Mucosa of rectum (tissue), 2 donors: ENCODE measurements at regions not wholly inside any gene's neighbourhood (a gene's known extent, or its start where the extent isn't known, plus 50 kb on each side); places are given as distances from the start of the nearest gene placed in this dataset.

Experiments
- H3K27ac ChIP-seq, 2 donors: one replicate each; pipeline ENCODE4 v1.7.0; 2013; ENCODE audit warnings: inconsistent platforms in 2 of 2, low read depth in 2 of 2, low read length in 2 of 2
- H3K27me3 ChIP-seq, 2 donors: one replicate each; pipeline ENCODE4 v1.7.0; 2013; ENCODE audit warnings: low read length in 2 of 2; ENCODE audit not compliant: control insufficient read depth in 2 of 2, insufficient read depth in 2 of 2
- H3K36me3 ChIP-seq, 2 donors: one replicate each; pipeline ENCODE4 v1.7.0; 2013; ENCODE audit warnings: low read length in 2 of 2; ENCODE audit not compliant: control insufficient read depth in 2 of 2, insufficient read depth in 2 of 2
- H3K4me1 ChIP-seq, 2 donors: one replicate each; pipeline ENCODE4 v1.7.0; 2013; ENCODE audit warnings: low read length in 2 of 2, mild to moderate bottlenecking in 1 of 2; ENCODE audit not compliant: control insufficient read depth in 2 of 2, insufficient read depth in 2 of 2
- H3K4me3 ChIP-seq, 2 donors: one replicate each; pipeline ENCODE4 v1.7.0; 2013; ENCODE audit warnings: low read length in 2 of 2
- H3K9ac ChIP-seq, 2 donors: one replicate each; pipeline ENCODE4 v1.7.0; 2013; ENCODE audit warnings: low read length in 2 of 2, low read depth in 1 of 2, mild to moderate bottlenecking in 1 of 2
- H3K9me3 ChIP-seq, 2 donors: one replicate each; pipeline ENCODE4 v1.7.0; 2013; ENCODE audit warnings: low read length in 2 of 2; ENCODE audit not compliant: control insufficient read depth in 2 of 2
- donor health status: healthy.
- donor health status: Normal muscosa, but diverticular disease.

GRCh38 chr4:155076256-155076785 lies 132.1 kb upstream of the NPY2R start:
- H3K27ac ChIP-seq = no peak overlapping the region
- no peaks in the 10 kb centered on the region for H3K36me3 ChIP-seq
- H3K4me1 ChIP-seq = no peaks in the 10 kb centered on the region
- no peak overlapping the region for H3K4me3 ChIP-seq
- no peaks in the 10 kb centered on the region for H3K27me3 ChIP-seq
- no peak overlapping the region for H3K9ac ChIP-seq
- H3K9me3 ChIP-seq = no peaks in the 10 kb centered on the region

- no peak overlapping the region for H3K27ac ChIP-seq
- no peak overlapping the region for H3K4me3 ChIP-seq
- H3K4me1 ChIP-seq = no peaks in the 10 kb centered on the region
- H3K9me3 ChIP-seq = no peaks in the 10 kb centered on the region
- no peak overlapping the region for H3K9ac ChIP-seq
- no peaks in the 10 kb centered on the region for H3K36me3 ChIP-seq
- H3K27me3 ChIP-seq = no peaks in the 10 kb centered on the region
These were observed 130.8 kb upstream of the NPY2R start for GRCh38 chr4:155077452-155078229.

- Histone ChIP-seq H3K27ac (no peak overlapping the region), H3K9ac (no peak overlapping the region), H3K27me3 (no peaks in the 10 kb centered on the region), H3K4me3 (no peak overlapping the region), H3K36me3 (no peaks in the 10 kb centered on the region), H3K9me3 (no peaks in the 10 kb centered on the region), H3K4me1 (no peaks in the 10 kb centered on the region)
These were observed 128.6 kb upstream of the NPY2R start for GRCh38 chr4:155079871-155080270.

GRCh38 chr4:155081222-155081621 lies 127.2 kb upstream of the NPY2R start:
- H3K9me3 ChIP-seq = no peaks in the 10 kb centered on the region
- H3K27me3 ChIP-seq = no peaks in the 10 kb centered on the region
- H3K9ac ChIP-seq = no peak overlapping the region
- no peaks in the 10 kb centered on the region for H3K4me1 ChIP-seq
- H3K27ac ChIP-seq = no peak overlapping the region
- H3K4me3 ChIP-seq = no peak overlapping the region
- no peaks in the 10 kb centered on the region for H3K36me3 ChIP-seq

GRCh38 chr4:155085843-155086530 lies 122.4 kb upstream of the NPY2R start:
- H3K36me3 ChIP-seq = no peaks in the 10 kb centered on the region
- H3K9ac ChIP-seq = no peak overlapping the region
- no peak overlapping the region for H3K27ac ChIP-seq
- no peaks in the 10 kb centered on the region for H3K4me1 ChIP-seq
- no peaks in the 10 kb centered on the region for H3K27me3 ChIP-seq
- no peak overlapping the region for H3K4me3 ChIP-seq
- no peaks in the 10 kb centered on the region for H3K9me3 ChIP-seq

- Histone ChIP-seq H3K9ac (no peak overlapping the region), H3K4me1 (no peaks in the 10 kb centered on the region), H3K27me3 (no peaks in the 10 kb centered on the region), H3K36me3 (no peaks in the 10 kb centered on the region), H3K27ac (no peak overlapping the region), H3K9me3 (no peaks in the 10 kb centered on the region), H3K4me3 (no peak overlapping the region)
These were observed 114.1 kb upstream of the NPY2R start for GRCh38 chr4:155094201-155094820.

- no peak overlapping the region for H3K4me3 ChIP-seq
- H3K9ac ChIP-seq = no peak overlapping the region
- H3K4me1 ChIP-seq = no peaks in the 10 kb centered on the region
- H3K27me3 ChIP-seq = no peaks in the 10 kb centered on the region
- H3K9me3 ChIP-seq = no peaks in the 10 kb centered on the region
- H3K36me3 ChIP-seq = no peaks in the 10 kb centered on the region
- no peak overlapping the region for H3K27ac ChIP-seq
These were observed 109.2 kb upstream of the NPY2R start for GRCh38 chr4:155099231-155099630.

GRCh38 chr4:155106629-155107028 lies 101.8 kb upstream of the NPY2R start:
- no peaks in the 10 kb centered on the region for H3K27me3 ChIP-seq
- no peak overlapping the region for H3K4me3 ChIP-seq
- H3K9me3 ChIP-seq = no peaks in the 10 kb centered on the region
- no peaks in the 10 kb centered on the region for H3K36me3 ChIP-seq
- H3K4me1 ChIP-seq = peaks cover 0 to 10% of the 10 kb centered on the region in 2 donors
- no peak overlapping the region for H3K27ac ChIP-seq
- no peak overlapping the region for H3K9ac ChIP-seq

- H3K9ac ChIP-seq = no peak overlapping the region
- H3K9me3 ChIP-seq = no peaks in the 10 kb centered on the region
- H3K27me3 ChIP-seq = no peaks in the 10 kb centered on the region
- H3K4me1 ChIP-seq = peaks cover 0 to 10% of the 10 kb centered on the region in 2 donors
- no peaks in the 10 kb centered on the region for H3K36me3 ChIP-seq
- H3K27ac ChIP-seq = no peak overlapping the region
- H3K4me3 ChIP-seq = no peak overlapping the region
These were observed 101.4 kb upstream of the NPY2R start for GRCh38 chr4:155107059-155107458.

- no peak overlapping the region for H3K27ac ChIP-seq
- no peaks in the 10 kb centered on the region for H3K36me3 ChIP-seq
- H3K4me1 ChIP-seq = no peaks in the 10 kb centered on the region
- H3K9ac ChIP-seq = no peak overlapping the region
- no peaks in the 10 kb centered on the region for H3K27me3 ChIP-seq
- no peaks in the 10 kb centered on the region for H3K9me3 ChIP-seq
- no peak overlapping the region for H3K4me3 ChIP-seq
These were observed 93.6 kb upstream of the NPY2R start for GRCh38 chr4:155114790-155115189.
